HCT116 (cell line): ENCODE measurements at regions not wholly inside any gene's neighbourhood (a gene's known extent, or its start where the extent isn't known, plus 50 kb on each side); places are given as distances from the start of the nearest gene placed in this dataset.

Experiments used
- MAX ChIP-seq: IDR thresholded peaks from 2 replicates; pipeline ENCODE4 v1.6.1; 2012
- RAD21 ChIP-seq: IDR thresholded peaks from 2 replicates; pipeline ENCODE4 v1.6.1; 2012; ENCODE audit warnings: low read depth, mild to moderate bottlenecking
- REST ChIP-seq: IDR thresholded peaks from 2 replicates; pipeline ENCODE4 v1.6.1; 2012; ENCODE audit warnings: low read depth
- TCF7L2 ChIP-seq: IDR thresholded peaks from 2 replicates; pipeline ENCODE4 v1.7.0; 2011; ENCODE audit warnings: borderline replicate concordance, inconsistent platforms; ENCODE audit not compliant: insufficient read depth, insufficient read length; ENCODE audit errors: extremely low read depth
- YY1 ChIP-seq: IDR thresholded peaks from 2 replicates; pipeline ENCODE4 v1.6.1; 2011; ENCODE audit warnings: low read length, low read depth, moderate library complexity, mild to moderate bottlenecking; ENCODE audit not compliant: insufficient replicate concordance; ENCODE audit errors: extremely low read depth

GRCh38 chr4:65791812-65792308, 121.6 kb upstream of the EPHA5 start:
- TF ChIP-seq REST, result no peak
- no peak for TF ChIP-seq TCF7L2
- no peak for TF ChIP-seq MAX
- TF ChIP-seq YY1, result no peak
- TF ChIP-seq RAD21, result no peak
